ENCODE measurements at regions not wholly inside any gene's neighbourhood (a gene's known extent, or its start where the extent isn't known, plus 50 kb on each side); places are given as distances from the start of the nearest gene placed in this dataset.

GRCh38 chr3:141684758-141685157 lies 53.3 kb upstream of the RNF7 start:
- Histone ChIP-seq H3K27ac (ENCODE audit: low read depth, low read length, poor library complexity, severe bottlenecking) (no peak overlapping the region), H2AFZ (ENCODE audit: low read length) (no peak overlapping the region), H3K4me1 (ENCODE audit: insufficient read depth, low read length, severe bottlenecking) (peaks cover 7% of the 10 kb centered on the region), H3K9ac (ENCODE audit: low read length) (no peak overlapping the region), H3K36me3 (ENCODE audit: insufficient read depth, low read length) (no peaks in the 10 kb centered on the region), H3K79me2 (ENCODE audit: insufficient read depth, low read length) (no peaks in the 10 kb centered on the region), H3K9me2 (ENCODE audit: low read depth, low read length) (no peaks in the 10 kb centered on the region), H3K27me3 (ENCODE audit: insufficient read depth, low read length) (no peaks in the 10 kb centered on the region), H4K20me1 (ENCODE audit: insufficient read depth, low read length) (no peaks in the 10 kb centered on the region), H3K9me3 (ENCODE audit: low read length) (no peaks in the 10 kb centered on the region), H3K4me3 (ENCODE audit: low read depth, low read length, poor library complexity, severe bottlenecking) (no peak overlapping the region), H3F3A (ENCODE audit: insufficient read depth, low read length) (no peaks in the 10 kb centered on the region), H3K4me2 (ENCODE audit: low read length) (no peak overlapping the region)
- TF ChIP-seq, protein P1, sequence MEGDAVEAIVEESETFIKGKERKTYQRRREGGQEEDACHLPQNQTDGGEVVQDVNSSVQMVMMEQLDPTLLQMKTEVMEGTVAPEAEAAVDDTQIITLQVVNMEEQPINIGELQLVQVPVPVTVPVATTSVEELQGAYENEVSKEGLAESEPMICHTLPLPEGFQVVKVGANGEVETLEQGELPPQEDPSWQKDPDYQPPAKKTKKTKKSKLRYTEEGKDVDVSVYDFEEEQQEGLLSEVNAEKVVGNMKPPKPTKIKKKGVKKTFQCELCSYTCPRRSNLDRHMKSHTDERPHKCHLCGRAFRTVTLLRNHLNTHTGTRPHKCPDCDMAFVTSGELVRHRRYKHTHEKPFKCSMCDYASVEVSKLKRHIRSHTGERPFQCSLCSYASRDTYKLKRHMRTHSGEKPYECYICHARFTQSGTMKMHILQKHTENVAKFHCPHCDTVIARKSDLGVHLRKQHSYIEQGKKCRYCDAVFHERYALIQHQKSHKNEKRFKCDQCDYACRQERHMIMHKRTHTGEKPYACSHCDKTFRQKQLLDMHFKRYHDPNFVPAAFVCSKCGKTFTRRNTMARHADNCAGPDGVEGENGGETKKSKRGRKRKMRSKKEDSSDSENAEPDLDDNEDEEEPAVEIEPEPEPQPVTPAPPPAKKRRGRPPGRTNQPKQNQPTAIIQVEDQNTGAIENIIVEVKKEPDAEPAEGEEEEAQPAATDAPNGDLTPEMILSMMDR (IDR thresholded peaks at IDR 0.05; ENCODE audit: low read length), result no peak
- TF ChIP-seq EZH2 (IDR thresholded peaks at IDR 0.05; ENCODE audit: borderline replicate concordance, low read length), result no peak

- Histone ChIP-seq H3K9ac (ENCODE audit: low read length) (no peak overlapping the region), H3K4me1 (ENCODE audit: insufficient read depth, low read length, severe bottlenecking) (peaks cover 11% of the 10 kb centered on the region), H3K27ac (ENCODE audit: low read depth, low read length, poor library complexity, severe bottlenecking) (no peak overlapping the region), H3K79me2 (ENCODE audit: insufficient read depth, low read length) (no peaks in the 10 kb centered on the region), H4K20me1 (ENCODE audit: insufficient read depth, low read length) (no peaks in the 10 kb centered on the region), H3K9me2 (ENCODE audit: low read depth, low read length) (no peaks in the 10 kb centered on the region), H2AFZ (ENCODE audit: low read length) (no peak overlapping the region), H3K4me3 (ENCODE audit: low read depth, low read length, poor library complexity, severe bottlenecking) (peak overlapping the region; percentile 20), H3K27me3 (ENCODE audit: insufficient read depth, low read length) (no peaks in the 10 kb centered on the region), H3K36me3 (ENCODE audit: insufficient read depth, low read length) (no peaks in the 10 kb centered on the region), H3K9me3 (ENCODE audit: low read length) (no peaks in the 10 kb centered on the region), H3F3A (ENCODE audit: insufficient read depth, low read length) (no peaks in the 10 kb centered on the region), H3K4me2 (ENCODE audit: low read length) (peak overlapping the region; percentile 37)
- TF ChIP-seq, protein P1 (IDR thresholded peaks at IDR 0.05; ENCODE audit: low read length), result no peak
- TF ChIP-seq EZH2 (IDR thresholded peaks at IDR 0.05; ENCODE audit: borderline replicate concordance, low read length), result no peak
Observed at GRCh38 chr3:141686466-141687291, 51.4 kb upstream of the RNF7 start.
